GM13976 (cell line): ENCODE measurements at regions not wholly inside any gene's neighbourhood (a gene's known extent, or its start where the extent isn't known, plus 50 kb on each side); places are given as distances from the start of the nearest gene placed in this dataset.

Experiments
- DNase-seq: peaks from one replicate; pipeline ENCODE4 v3.0.0; 2012; ENCODE audit warnings: low spot score
- CTCF ChIP-seq: IDR thresholded peaks from 2 replicates; pipeline ENCODE4 v1.5.1; 2012; ENCODE audit warnings: borderline replicate concordance, mild to moderate bottlenecking; ENCODE audit not compliant: insufficient read depth; ENCODE audit errors: extremely low read depth, missing control alignments, control extremely low read depth
- in situ Hi-C: fragments of 300-500 bp; cut with MboI; formaldehyde crosslinking; loops from one replicate; pipeline ENCODE4 v1.12.0; 2022; ENCODE audit warnings: low sequenced_read_pairs, mixed read lengths, inconsistent platforms; ENCODE audit not compliant: unreplicated experiment

- no peak for TF ChIP-seq CTCF
- DNase-seq, result no peak
- in situ Hi-C loops, result no loop called here
Observed at GRCh38 chr4:79016878-79017277, 77.6 kb upstream of the PAQR3 start.

GRCh38 chr4:79015411-79015810 lies 76.2 kb upstream of the PAQR3 start:
- DNase-seq, result no peak
- in situ Hi-C loops, result no loop called here
- no peak for TF ChIP-seq CTCF

DNA sequence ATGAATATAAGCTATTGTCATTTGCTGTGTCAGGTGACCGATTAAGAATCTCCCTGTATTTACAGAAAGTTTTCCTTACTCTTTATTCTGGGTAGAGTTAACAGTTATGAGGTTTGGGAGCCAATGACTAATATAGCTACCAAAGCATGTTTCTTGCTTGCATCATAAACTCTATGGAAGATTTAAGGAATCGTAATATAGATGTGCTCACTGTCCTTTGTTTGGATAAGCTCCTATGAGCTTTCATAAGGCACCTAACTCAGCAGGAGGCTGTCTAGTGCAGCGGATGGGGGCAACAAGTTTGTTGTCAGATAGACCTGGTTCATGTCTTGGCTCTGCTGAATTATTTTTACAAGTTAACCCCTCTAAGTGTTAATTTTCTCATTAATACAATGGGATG lies 75.0 kb upstream of the PAQR3 start:
- in situ Hi-C loops, result no loop called here
- DNase-seq, result no peak
- no peak for TF ChIP-seq CTCF

GRCh38 chr4:79013756-79014155 lies 74.5 kb upstream of the PAQR3 start:
- no peak for DNase-seq
- no peak for TF ChIP-seq CTCF
- in situ Hi-C loops, result no loop called here

GRCh38 chr4:78990938-78991810 lies 51.9 kb upstream of the PAQR3 start:
- TF ChIP-seq CTCF, result no peak
- DNase-seq, result no peak
- in situ Hi-C loops, result no loop called here

DNA sequence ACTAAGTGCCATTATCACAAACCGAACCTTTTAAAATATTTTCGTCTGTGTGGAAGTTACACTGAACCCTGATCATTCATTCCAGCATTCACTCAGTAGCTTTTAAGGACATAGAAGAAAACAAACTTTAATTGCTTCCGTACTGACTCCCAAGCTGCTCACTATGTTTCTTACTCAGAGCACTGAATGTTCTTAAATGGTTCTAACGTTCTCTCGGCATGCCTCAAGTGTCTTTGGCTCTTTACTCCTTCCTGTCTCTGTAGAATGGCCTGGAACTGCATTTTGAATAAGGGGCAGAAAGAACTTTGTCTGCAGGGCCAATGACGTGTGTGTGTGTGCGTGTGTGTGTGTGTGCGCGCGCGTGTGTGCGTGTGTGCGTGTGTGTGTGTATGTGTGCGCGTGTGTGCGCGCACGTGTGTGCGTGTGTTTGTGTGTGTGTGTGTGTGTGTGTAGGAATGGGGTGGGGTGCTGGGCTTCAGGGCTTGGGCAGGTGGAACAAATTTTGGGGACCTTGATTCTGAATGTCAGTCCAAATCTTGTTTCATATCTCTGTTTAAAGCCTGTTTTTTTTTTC lies 50.5 kb upstream of the PAQR3 start:
- TF ChIP-seq CTCF, result no peak
- in situ Hi-C loops, result no loop called here

More for the DNA sequence above, 50.5 kb upstream of the PAQR3 start:
- DNase-seq, result no peak
